IPS-20b (cell line): ENCODE measurements at regions not wholly inside any gene's neighbourhood (a gene's known extent, or its start where the extent isn't known, plus 50 kb on each side); places are given as distances from the start of the nearest gene placed in this dataset.

Experiments
- H3K27ac ChIP-seq: one replicate; pipeline ENCODE4 v1.5.1; 2013; ENCODE audit warnings: low read length
- H3K27me3 ChIP-seq: 2 replicates; pipeline ENCODE4 v1.6.1; 2013; ENCODE audit warnings: mild to moderate bottlenecking, low read length, inconsistent platforms; ENCODE audit not compliant: insufficient read depth
- H3K36me3 ChIP-seq: 2 replicates; pipeline ENCODE4 v1.6.1; 2013; ENCODE audit warnings: low read depth, mild to moderate bottlenecking, inconsistent platforms, low read length, moderate library complexity; ENCODE audit not compliant: insufficient read depth
- H3K4me1 ChIP-seq: 2 replicates; pipeline ENCODE4 v1.6.1; 2013; ENCODE audit warnings: mild to moderate bottlenecking, control low read depth, inconsistent platforms, low read length, moderate library complexity; ENCODE audit not compliant: insufficient read depth
- H3K4me3 ChIP-seq: 2 replicates; pipeline ENCODE4 v1.5.1; 2013; ENCODE audit warnings: mild to moderate bottlenecking, low read length, inconsistent platforms
- H3K9ac ChIP-seq: 2 replicates; pipeline ENCODE4 v1.6.1; 2013; ENCODE audit warnings: low read depth, mild to moderate bottlenecking, inconsistent platforms, low read length, moderate library complexity
- H3K9me3 ChIP-seq: 2 replicates; pipeline ENCODE4 v1.6.1; 2013; ENCODE audit warnings: mild to moderate bottlenecking, low read depth, low read length, inconsistent platforms; ENCODE audit not compliant: insufficient read depth

DNA sequence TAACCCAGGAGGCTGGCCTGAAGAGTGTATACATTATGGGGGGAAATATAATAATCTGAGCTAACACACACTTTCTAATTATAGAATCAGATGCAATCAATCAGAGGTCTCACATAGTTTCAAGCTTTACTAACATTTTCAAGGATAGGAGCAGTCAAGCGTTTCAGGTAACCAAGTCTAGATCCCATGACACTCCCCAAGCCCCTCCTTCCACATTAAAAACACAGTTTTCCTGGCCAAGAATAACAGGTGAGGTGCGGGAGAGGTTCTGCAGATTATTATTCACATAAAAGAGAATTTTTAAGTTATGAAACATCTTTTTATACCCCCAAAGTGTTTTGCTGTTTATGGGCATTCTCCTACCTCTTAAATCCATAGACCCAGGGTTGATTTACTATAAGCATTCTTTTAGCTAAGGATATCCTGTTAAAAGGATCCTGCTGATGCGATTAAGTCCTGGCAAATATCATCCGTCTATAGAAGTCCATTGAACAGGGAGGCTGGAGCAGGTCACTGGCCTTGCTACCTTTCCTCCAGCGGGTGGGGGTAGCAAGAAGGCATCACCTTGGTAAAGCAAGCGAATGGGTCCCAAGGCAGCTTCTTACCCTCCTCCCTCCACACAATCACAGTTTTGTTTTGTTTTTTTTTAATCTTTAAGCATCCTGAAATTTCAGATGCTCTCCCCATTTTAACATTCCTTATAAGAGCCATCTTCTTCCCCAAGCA is 104.7 kb upstream of the GPM6A start:
- no peaks in the 10 kb centered on the region for H3K36me3 ChIP-seq
- no peak overlapping the region for H3K4me3 ChIP-seq
- H3K4me1 ChIP-seq = peaks cover 11% of the 10 kb centered on the region; the same call in 1 of the 2 replicates
- H3K9me3 ChIP-seq = no peaks in the 10 kb centered on the region
- H3K27me3 ChIP-seq = no peaks in the 10 kb centered on the region
- no peak overlapping the region for H3K9ac ChIP-seq
- H3K27ac ChIP-seq = no peak overlapping the region

DNA sequence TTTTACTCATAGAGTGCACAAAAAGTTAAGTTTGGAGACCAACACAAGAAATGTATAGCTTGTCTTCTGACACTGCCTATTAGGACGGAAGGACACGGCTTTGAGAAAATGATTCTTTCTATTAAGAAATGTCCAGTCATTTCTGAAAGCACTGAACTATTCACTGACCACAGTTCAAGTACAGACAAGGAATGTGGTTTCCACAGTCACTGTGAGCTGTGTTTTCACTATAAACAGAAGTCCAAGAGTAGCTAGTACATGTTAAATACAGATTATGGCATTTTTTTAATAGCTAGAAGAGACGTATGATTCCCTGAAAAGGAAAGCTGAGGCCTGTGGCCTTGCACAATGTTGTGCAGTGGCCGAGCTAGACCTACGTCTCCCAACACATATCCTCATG is 115.1 kb upstream of the GPM6A start:
- Histone ChIP-seq H3K4me1 (no peaks in the 10 kb centered on the region; the same call in 1 of the 2 replicates), H3K9ac (no peak overlapping the region), H3K36me3 (no peaks in the 10 kb centered on the region), H3K27me3 (no peaks in the 10 kb centered on the region), H3K9me3 (no peaks in the 10 kb centered on the region), H3K4me3 (no peak overlapping the region), H3K27ac (no peak overlapping the region)

DNA sequence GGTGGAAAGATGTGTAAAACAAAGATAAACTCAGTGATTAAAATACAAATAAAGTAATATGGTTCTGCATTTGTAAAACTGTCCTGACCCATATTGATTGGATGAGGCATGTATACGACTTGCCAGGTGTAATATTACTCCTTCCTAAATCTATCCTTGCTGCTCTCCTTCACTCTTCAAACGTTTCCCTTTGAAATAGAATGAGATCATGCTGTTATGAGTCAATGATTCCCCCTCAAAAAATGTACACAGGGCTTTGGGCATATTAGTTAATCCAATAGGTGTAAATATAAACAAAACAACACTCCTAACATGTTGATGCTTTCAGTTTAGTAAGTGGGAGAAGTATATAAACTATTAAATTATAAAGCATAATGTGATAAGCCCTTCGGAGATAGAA is 117.4 kb upstream of the GPM6A start:
- H3K9me3 ChIP-seq = no peaks in the 10 kb centered on the region
- no peak overlapping the region for H3K27ac ChIP-seq
- H3K27me3 ChIP-seq = no peaks in the 10 kb centered on the region
- H3K9ac ChIP-seq = no peak overlapping the region
- H3K36me3 ChIP-seq = no peaks in the 10 kb centered on the region
- no peaks in the 10 kb centered on the region; the same call in 1 of the 2 replicates for H3K4me1 ChIP-seq
- no peak overlapping the region for H3K4me3 ChIP-seq

DNA sequence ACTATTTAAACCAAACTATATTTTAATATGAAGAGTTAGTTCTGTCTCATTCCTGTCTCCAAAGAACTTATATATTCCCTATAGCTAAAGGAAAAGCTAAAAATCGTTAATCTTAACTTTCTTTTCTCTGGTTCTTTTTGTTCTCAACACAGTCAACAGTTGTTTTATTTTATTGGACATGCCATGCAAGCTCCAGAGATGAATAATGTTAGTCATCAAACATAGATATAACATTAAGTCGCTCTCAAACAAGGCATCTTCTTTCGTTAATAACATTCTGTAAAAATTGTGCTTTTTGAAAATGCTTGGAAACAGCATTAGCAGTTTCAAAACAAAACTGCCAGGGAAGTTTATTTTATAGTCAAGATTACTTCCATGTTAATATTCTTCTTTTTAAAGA is 117.9 kb upstream of the GPM6A start:
- Histone ChIP-seq H3K4me1 (no peaks in the 10 kb centered on the region; the same call in 1 of the 2 replicates), H3K27me3 (no peaks in the 10 kb centered on the region), H3K9me3 (no peaks in the 10 kb centered on the region), H3K27ac (no peak overlapping the region), H3K36me3 (no peaks in the 10 kb centered on the region), H3K9ac (no peak overlapping the region), H3K4me3 (no peak overlapping the region)

GRCh38 chr4:175930471-175930870 is 118.4 kb upstream of the GPM6A start:
- no peaks in the 10 kb centered on the region; the same call in 1 of the 2 replicates for H3K4me1 ChIP-seq
- no peaks in the 10 kb centered on the region for H3K27me3 ChIP-seq
- no peaks in the 10 kb centered on the region for H3K36me3 ChIP-seq
- no peak overlapping the region for H3K9ac ChIP-seq
- H3K27ac ChIP-seq = no peak overlapping the region
- no peak overlapping the region for H3K4me3 ChIP-seq
- no peaks in the 10 kb centered on the region for H3K9me3 ChIP-seq

- Histone ChIP-seq H3K9me3 (no peaks in the 10 kb centered on the region), H3K9ac (no peak overlapping the region), H3K27me3 (no peaks in the 10 kb centered on the region), H3K27ac (no peak overlapping the region), H3K4me3 (no peak overlapping the region), H3K36me3 (no peaks in the 10 kb centered on the region), H3K4me1 (no peaks in the 10 kb centered on the region; the same call in 1 of the 2 replicates)
Measured at GRCh38 chr4:175932116-175932515, 120.1 kb upstream of the GPM6A start.

DNA sequence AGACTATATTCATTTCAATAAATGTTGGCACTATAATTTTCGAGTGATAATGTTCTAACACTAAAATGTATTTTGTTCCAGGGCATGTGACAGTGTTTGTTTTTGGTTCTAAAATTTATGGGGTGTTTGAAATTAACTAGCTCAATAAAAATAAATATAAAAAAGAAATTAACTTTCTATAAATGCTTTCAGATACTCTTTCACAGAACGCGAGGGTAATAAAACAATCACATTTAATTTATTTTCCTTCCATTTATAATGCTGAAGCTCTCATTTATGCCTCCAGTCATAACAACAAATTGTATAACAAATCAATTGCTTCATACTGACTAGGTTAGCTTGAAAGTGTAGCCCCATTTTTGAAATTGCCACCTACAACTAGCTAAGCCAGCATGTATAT is 122.4 kb upstream of the GPM6A start:
- Histone ChIP-seq H3K9ac (no peak overlapping the region), H3K4me1 (no peaks in the 10 kb centered on the region; the same call in 1 of the 2 replicates), H3K27ac (no peak overlapping the region), H3K9me3 (no peaks in the 10 kb centered on the region), H3K4me3 (no peak overlapping the region), H3K27me3 (no peaks in the 10 kb centered on the region), H3K36me3 (no peaks in the 10 kb centered on the region)

GRCh38 chr4:175935016-175935661 is 123.1 kb upstream of the GPM6A start:
- Histone ChIP-seq H3K4me1 (no peaks in the 10 kb centered on the region; the same call in 1 of the 2 replicates), H3K4me3 (no peak overlapping the region), H3K27me3 (no peaks in the 10 kb centered on the region), H3K36me3 (no peaks in the 10 kb centered on the region), H3K27ac (no peak overlapping the region), H3K9ac (no peak overlapping the region), H3K9me3 (no peaks in the 10 kb centered on the region)

- Histone ChIP-seq H3K4me3 (no peak overlapping the region), H3K4me1 (no peaks in the 10 kb centered on the region), H3K27ac (no peak overlapping the region), H3K9ac (no peak overlapping the region), H3K27me3 (no peaks in the 10 kb centered on the region), H3K9me3 (no peaks in the 10 kb centered on the region), H3K36me3 (no peaks in the 10 kb centered on the region)
Measured at GRCh38 chr4:175944126-175944910, 121.3 kb upstream of the WDR17 start.

GRCh38 chr4:175946472-175947116 is 119.0 kb upstream of the WDR17 start:
- Histone ChIP-seq H3K9ac (no peak overlapping the region), H3K27ac (no peak overlapping the region), H3K4me3 (no peak overlapping the region), H3K4me1 (no peaks in the 10 kb centered on the region), H3K9me3 (no peaks in the 10 kb centered on the region), H3K36me3 (no peaks in the 10 kb centered on the region), H3K27me3 (no peaks in the 10 kb centered on the region)

- Histone ChIP-seq H3K36me3 (no peaks in the 10 kb centered on the region), H3K27ac (no peak overlapping the region), H3K4me1 (no peaks in the 10 kb centered on the region), H3K9ac (no peak overlapping the region), H3K9me3 (no peaks in the 10 kb centered on the region), H3K4me3 (no peak overlapping the region), H3K27me3 (no peaks in the 10 kb centered on the region)
Measured at GRCh38 chr4:175947117-175947722, 118.4 kb upstream of the WDR17 start.
